ENCODE measurements at regions not wholly inside any gene's neighbourhood (a gene's known extent, or its start where the extent isn't known, plus 50 kb on each side); places are given as distances from the start of the nearest gene placed in this dataset.
A peak's percentile ranks its signal among the peaks of the same experiment; 100 is the strongest.

- H3K27ac ChIP-seq = no peak overlapping the region
- ATAC-seq (no peak), DNase-seq (no peak)
- H3K9me3 ChIP-seq = no peaks in the 10 kb centered on the region
- no peaks in the 10 kb centered on the region for H3K4me1 ChIP-seq
- no peak overlapping the region for H3K4me3 ChIP-seq
- no peaks in the 10 kb centered on the region for H3K27me3 ChIP-seq
- no peak for TF ChIP-seq CTCF (IDR thresholded peaks at IDR 0.05)
- intact Hi-C loops (cut with DNase I) = no loop called here
- H3K36me3 ChIP-seq = no peaks in the 10 kb centered on the region
Measured at GRCh38 chr4:79235095-79235494, 90.8 kb downstream of the NAA11 start.

GRCh38 chr4:79233820-79234219 lies 92.0 kb downstream of the NAA11 start:
- H3K4me3 ChIP-seq = no peak overlapping the region
- H3K36me3 ChIP-seq = no peaks in the 10 kb centered on the region
- H3K27ac ChIP-seq = no peak overlapping the region
- H3K4me1 ChIP-seq = no peaks in the 10 kb centered on the region
- no peaks in the 10 kb centered on the region for H3K27me3 ChIP-seq
- H3K9me3 ChIP-seq = no peaks in the 10 kb centered on the region
- intact Hi-C loops (cut with DNase I) = no loop called here
- no peak for TF ChIP-seq CTCF (IDR thresholded peaks at IDR 0.05)
- no peak for ATAC-seq
- DNase-seq = no peak

- intact Hi-C loops (cut with DNase I) = no loop called here
- H3K36me3 ChIP-seq = no peaks in the 10 kb centered on the region
- no peaks in the 10 kb centered on the region for H3K27me3 ChIP-seq
- DNase-seq (peak in 2 of 4 donors; percentile 11 to 28), ATAC-seq (no peak)
- no peak overlapping the region for H3K27ac ChIP-seq
- H3K4me1 ChIP-seq = peaks cover 0 to 3% of the 10 kb centered on the region in 2 donors
- TF ChIP-seq CTCF (IDR thresholded peaks at IDR 0.05) = no peak
- H3K9me3 ChIP-seq = no peaks in the 10 kb centered on the region
- H3K4me3 ChIP-seq = no peak overlapping the region
Measured at GRCh38 chr4:79232540-79232939, 93.3 kb downstream of the NAA11 start.

GRCh38 chr4:79227860-79228259 lies 98.0 kb downstream of the NAA11 start:
- no peaks in the 10 kb centered on the region for H3K9me3 ChIP-seq
- no peaks in the 10 kb centered on the region for H3K36me3 ChIP-seq
- no peak overlapping the region for H3K27ac ChIP-seq
- DNase-seq = peak in 2 of 4 donors; percentile 10 to 63
- no peak overlapping the region for H3K4me3 ChIP-seq
- no peaks in the 10 kb centered on the region for H3K27me3 ChIP-seq
- intact Hi-C loops (cut with DNase I) = no loop called here
- TF ChIP-seq CTCF (IDR thresholded peaks at IDR 0.05) = no peak
- no peak for ATAC-seq
- H3K4me1 ChIP-seq = peaks cover 0 to 3% of the 10 kb centered on the region in 2 donors

- peaks cover 0 to 3% of the 10 kb centered on the region in 2 donors for H3K4me1 ChIP-seq
- H3K27me3 ChIP-seq = no peaks in the 10 kb centered on the region
- no peak for ATAC-seq
- no peak for TF ChIP-seq CTCF (IDR thresholded peaks at IDR 0.05)
- intact Hi-C loops (cut with DNase I) = no loop called here
- H3K36me3 ChIP-seq = no peaks in the 10 kb centered on the region
- no peak overlapping the region for H3K27ac ChIP-seq
- no peak overlapping the region for H3K4me3 ChIP-seq
- no peaks in the 10 kb centered on the region for H3K9me3 ChIP-seq
- DNase-seq = no peak
Measured at GRCh38 chr4:79225360-79225759, 100.5 kb downstream of the NAA11 start.
